PC-3 (cell line): ENCODE measurements at regions not wholly inside any gene's neighbourhood (a gene's known extent, or its start where the extent isn't known, plus 50 kb on each side); places are given as distances from the start of the nearest gene placed in this dataset.

Experiments
- ATAC-seq: fragments of 200-7000 bp; cut with Tn5 transposase; 2 replicates; pipeline ENCODE4 v1.9.1; 2020; ENCODE audit warnings: mild to moderate bottlenecking, moderate library complexity
- BruUV-seq: library from RNA; stranded (reverse); fragments of 400-500 nt; replicated peaks from 2 replicates; lab custom pipeline; 2021; lab: Mats Ljungman, UMichigan
- CTCF ChIA-PET: fragments of 300-600 bp; sonication (Branson Sonifier 250); formaldehyde crosslinking; loops from one replicate; lab custom pipeline; 2022; ENCODE audit warnings: antibody characterized with exemption; lab: Charles Lee
- POLR2A ChIA-PET: fragments of 300-600 bp; sonication (Branson Sonifier 250); formaldehyde crosslinking; loops from one replicate; lab custom pipeline; 2022; ENCODE audit warnings: antibody characterized with exemption; ENCODE audit not compliant: unreplicated experiment; lab: Charles Lee
- DNase-seq: peaks from one replicate; pipeline ENCODE4 v3.0.0-alpha.2; 2015
- H2AFZ ChIP-seq: fragments of 300-600 bp; sonication (generic); 2 replicates; pipeline ENCODE4 v1.6.0; 2016; ENCODE audit warnings: antibody characterized with exemption, low read length
- H3F3A ChIP-seq: fragments of 300-600 bp; sonication (generic); one replicate; pipeline ENCODE4 v1.6.0; 2017; ENCODE audit warnings: antibody characterized with exemption, low read length, control low read depth, mild to moderate bottlenecking; ENCODE audit not compliant: unreplicated experiment
- H3K27ac ChIP-seq: fragments of 300-600 bp; sonication (generic); 2 replicates; pipeline ENCODE4 v1.5.1; 2016; ENCODE audit warnings: mild to moderate bottlenecking, low read length
- H3K27me3 ChIP-seq: fragments of 300-600 bp; sonication (generic); 2 replicates; pipeline ENCODE4 v1.6.1; 2016; ENCODE audit warnings: low read length, mixed read lengths
- H3K36me3 ChIP-seq: fragments of 300-600 bp; sonication (generic); 2 replicates; pipeline ENCODE4 v1.6.1; 2016; ENCODE audit warnings: low read depth, mixed run types, low read length, mixed read lengths
- H3K4me1 ChIP-seq: fragments of 300-600 bp; sonication (generic); 2 replicates; pipeline ENCODE4 v1.5.1; 2016; ENCODE audit warnings: low read length; ENCODE audit not compliant: insufficient read depth
- H3K4me2 ChIP-seq: fragments of 300-600 bp; sonication (generic); 2 replicates; pipeline ENCODE4 v1.6.0; 2016; ENCODE audit warnings: low read length
- H3K4me3 ChIP-seq: fragments of 300-600 bp; sonication (generic); 2 replicates; pipeline ENCODE4 v1.5.1; 2016; ENCODE audit warnings: mild to moderate bottlenecking, low read length, mixed read lengths
- H3K79me2 ChIP-seq: fragments of 300-600 bp; sonication (generic); 2 replicates; pipeline ENCODE4 v1.6.1; 2017; ENCODE audit warnings: low read length, mixed read lengths
- H3K9ac ChIP-seq: fragments of 300-600 bp; sonication (generic); 2 replicates; pipeline ENCODE4 v1.6.0; 2016; ENCODE audit warnings: mild to moderate bottlenecking, low read length
- H3K9me2 ChIP-seq: fragments of 300-600 bp; sonication (generic); replicated peaks from 2 replicates; pipeline ENCODE4 v1.6.1; 2016; ENCODE audit warnings: mixed run types, low read length, mixed read lengths
- H3K9me3 ChIP-seq: fragments of 300-600 bp; sonication (generic); 2 replicates; pipeline ENCODE4 v1.6.1; 2016; ENCODE audit warnings: low read length, mixed read lengths
- H4K20me1 ChIP-seq: fragments of 300-600 bp; sonication (generic); 2 replicates; pipeline ENCODE4 v1.6.1; 2016; ENCODE audit warnings: low read length, mixed read lengths
- EZH2 ChIP-seq: fragments of 300-600 bp; sonication (generic); IDR thresholded peaks from one replicate; pipeline ENCODE4 v1.6.1; 2017; ENCODE audit warnings: antibody characterized with exemption, mild to moderate bottlenecking, low read length; ENCODE audit not compliant: unreplicated experiment
- EZH2phosphoT487 ChIP-seq: fragments of 300-600 bp; sonication (generic); IDR thresholded peaks from 2 replicates; pipeline ENCODE4 v1.6.1; 2018; ENCODE audit warnings: mild to moderate bottlenecking, antibody characterized with exemption, low read length, borderline replicate concordance
- intact Hi-C: fragments of 100-400 bp; cut with micrococcal nuclease; formaldehyde crosslinking; loops from 2 replicates; pipeline ENCODE4 v1.9.0; 2023
- TF ChIP-seq, protein P1 (sequence below): fragments of 300-600 bp; sonication (generic); conservative IDR thresholded peaks from 2 replicates; pipeline ENCODE4 v1.5.1; 2017; ENCODE audit warnings: antibody characterized with exemption, low read depth, mild to moderate bottlenecking, low read length

DNA sequence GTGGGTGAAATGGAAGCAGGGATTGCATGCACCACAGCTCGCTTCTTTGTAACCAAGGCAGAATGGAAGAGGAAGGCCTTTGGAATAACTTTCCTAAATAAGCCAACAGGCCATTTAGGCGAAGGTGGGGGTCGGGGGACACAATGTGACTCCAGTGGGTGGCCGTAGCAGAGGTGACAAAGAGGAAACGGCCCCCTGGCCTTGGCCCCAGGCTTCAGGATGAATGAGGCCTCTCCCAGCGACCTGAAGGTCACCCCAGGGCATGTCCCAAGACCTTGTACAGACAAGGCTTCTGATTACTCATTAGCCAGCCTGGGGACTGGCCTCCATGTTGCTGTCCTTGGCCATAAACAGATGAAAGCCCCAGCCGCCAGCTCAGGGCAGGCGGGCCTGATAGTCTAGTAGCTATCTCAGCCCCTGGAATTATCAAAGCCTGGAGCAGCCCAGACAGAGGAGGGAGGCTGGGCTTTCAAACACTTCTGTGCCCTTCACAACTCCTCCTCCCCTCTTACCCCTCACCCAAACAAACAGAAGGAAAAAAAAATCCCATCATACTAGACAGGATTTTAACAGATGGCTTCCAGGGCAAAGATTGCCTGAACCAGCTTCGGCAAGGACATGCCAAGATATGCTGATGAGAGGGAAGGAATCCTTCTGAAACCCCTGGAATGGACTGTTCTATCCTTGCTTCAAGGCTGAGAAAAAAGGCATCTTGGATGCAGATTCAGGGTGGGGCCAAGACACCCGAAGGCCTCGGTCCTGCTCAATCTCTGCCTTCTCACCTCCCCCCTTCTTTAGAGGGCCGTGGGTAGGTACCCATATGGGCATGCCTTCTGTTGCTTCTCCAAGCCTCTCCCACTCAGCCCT is 142.3 kb upstream of the PARP11 start:
- no peaks in the 10 kb centered on the region for H3K79me2 ChIP-seq

DNA sequence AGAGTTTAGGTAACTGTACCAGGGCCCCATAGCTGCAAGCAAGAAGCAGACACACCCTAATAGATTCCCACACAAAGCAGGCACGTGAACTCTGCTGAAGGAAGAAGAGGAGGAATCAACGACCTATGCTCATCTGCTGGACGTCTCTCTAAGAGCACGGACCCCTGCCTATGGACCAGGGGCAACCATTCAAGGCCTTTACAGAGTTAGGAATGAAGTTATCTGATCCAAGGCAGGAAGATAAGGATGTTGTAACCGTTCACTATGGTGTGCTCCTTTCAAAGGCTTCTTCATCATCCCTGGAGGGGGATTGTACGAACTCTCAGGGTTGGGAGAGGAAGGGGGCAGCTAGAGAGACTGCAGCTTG is 141.6 kb upstream of the PARP11 start:
- Histone ChIP-seq H3K27me3 (peaks cover 7% of the 10 kb centered on the region; the same call in 1 of the 2 replicates), H3K79me2 (no peaks in the 10 kb centered on the region), H3K4me2 (no peak overlapping the region), H3K27ac (no peak overlapping the region), H3K4me3 (no peak overlapping the region), H3F3A (no peaks in the 10 kb centered on the region), H2AFZ (no peak overlapping the region), H3K9me3 (no peaks in the 10 kb centered on the region), H4K20me1 (no peaks in the 10 kb centered on the region), H3K36me3 (no peaks in the 10 kb centered on the region), H3K4me1 (no peaks in the 10 kb centered on the region; the same call in 1 of the 2 replicates), H3K9ac (no peak overlapping the region), H3K9me2 (no peaks in the 10 kb centered on the region)
- intact Hi-C loops = no loop called here
- POLR2A ChIA-PET = no interaction called here
- DNase-seq = no peak
- CTCF ChIA-PET = no interaction called here
- BruUV-seq = no TSS peak
- ATAC-seq = no peak
- no peak for TF ChIP-seq EZH2
- TF ChIP-seq, protein P1, sequence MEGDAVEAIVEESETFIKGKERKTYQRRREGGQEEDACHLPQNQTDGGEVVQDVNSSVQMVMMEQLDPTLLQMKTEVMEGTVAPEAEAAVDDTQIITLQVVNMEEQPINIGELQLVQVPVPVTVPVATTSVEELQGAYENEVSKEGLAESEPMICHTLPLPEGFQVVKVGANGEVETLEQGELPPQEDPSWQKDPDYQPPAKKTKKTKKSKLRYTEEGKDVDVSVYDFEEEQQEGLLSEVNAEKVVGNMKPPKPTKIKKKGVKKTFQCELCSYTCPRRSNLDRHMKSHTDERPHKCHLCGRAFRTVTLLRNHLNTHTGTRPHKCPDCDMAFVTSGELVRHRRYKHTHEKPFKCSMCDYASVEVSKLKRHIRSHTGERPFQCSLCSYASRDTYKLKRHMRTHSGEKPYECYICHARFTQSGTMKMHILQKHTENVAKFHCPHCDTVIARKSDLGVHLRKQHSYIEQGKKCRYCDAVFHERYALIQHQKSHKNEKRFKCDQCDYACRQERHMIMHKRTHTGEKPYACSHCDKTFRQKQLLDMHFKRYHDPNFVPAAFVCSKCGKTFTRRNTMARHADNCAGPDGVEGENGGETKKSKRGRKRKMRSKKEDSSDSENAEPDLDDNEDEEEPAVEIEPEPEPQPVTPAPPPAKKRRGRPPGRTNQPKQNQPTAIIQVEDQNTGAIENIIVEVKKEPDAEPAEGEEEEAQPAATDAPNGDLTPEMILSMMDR = no peak

More for the DNA sequence above, 142.3 kb upstream of the PARP11 start:
- no peak for ATAC-seq
- H3F3A ChIP-seq = no peaks in the 10 kb centered on the region
- intact Hi-C loops = no loop called here
- H3K4me1 ChIP-seq = no peaks in the 10 kb centered on the region; the same call in 1 of the 2 replicates
- H2AFZ ChIP-seq = no peak overlapping the region
- no TSS peak for BruUV-seq
- H3K4me3 ChIP-seq = no peak overlapping the region
- no peak overlapping the region for H3K9ac ChIP-seq
- H3K27me3 ChIP-seq = peaks cover 7% of the 10 kb centered on the region; the same call in 1 of the 2 replicates
- ChIA-PET POLR2A (no interaction called here), CTCF (no interaction called here)
- H3K27ac ChIP-seq = no peak overlapping the region
- H3K9me3 ChIP-seq = no peaks in the 10 kb centered on the region
- no peak for TF ChIP-seq EZH2phosphoT487
- TF ChIP-seq, protein P1 = no peak
- no peak overlapping the region for H3K4me2 ChIP-seq
- H3K36me3 ChIP-seq = no peaks in the 10 kb centered on the region
- DNase-seq = no peak
- H3K9me2 ChIP-seq = no peaks in the 10 kb centered on the region
- H4K20me1 ChIP-seq = no peaks in the 10 kb centered on the region

DNA sequence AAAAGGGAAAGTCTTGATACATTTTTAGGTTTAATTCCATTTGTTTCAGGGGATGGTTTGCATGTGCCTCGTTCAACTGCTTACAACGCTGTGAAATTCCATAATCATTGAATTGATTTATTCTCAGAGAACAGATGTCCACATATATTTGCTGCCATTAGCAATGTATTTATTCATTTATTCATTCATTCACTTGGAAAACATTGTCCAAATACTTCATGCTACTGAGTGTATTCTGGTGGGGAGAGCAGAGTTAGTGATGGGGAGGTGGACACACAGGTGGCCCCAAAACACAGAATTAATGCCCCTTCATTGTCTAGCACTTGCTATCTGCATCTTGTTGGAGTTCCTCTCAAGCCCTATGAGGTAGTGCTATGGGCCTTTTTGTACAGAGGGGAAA is 141.2 kb upstream of the PARP11 start:
- no peak overlapping the region for H3K4me2 ChIP-seq
- CTCF ChIA-PET = no interaction called here
- no TSS peak for BruUV-seq
- no peaks in the 10 kb centered on the region for H3K36me3 ChIP-seq
- POLR2A ChIA-PET = no interaction called here
- DNase-seq (no peak), ATAC-seq (no peak)
- H3K27ac ChIP-seq = no peak overlapping the region
- no peaks in the 10 kb centered on the region; the same call in 1 of the 2 replicates for H3K4me1 ChIP-seq
- no peak overlapping the region for H3K9ac ChIP-seq
- H3K79me2 ChIP-seq = no peaks in the 10 kb centered on the region
- intact Hi-C loops = no loop called here
- TF ChIP-seq, protein P1 = no peak
- TF ChIP-seq EZH2 (no peak), EZH2phosphoT487 (no peak)
- no peaks in the 10 kb centered on the region for H3F3A ChIP-seq
- no peak overlapping the region for H3K4me3 ChIP-seq
- no peaks in the 10 kb centered on the region for H4K20me1 ChIP-seq
- no peak overlapping the region for H2AFZ ChIP-seq
- no peaks in the 10 kb centered on the region for H3K9me3 ChIP-seq
- no peaks in the 10 kb centered on the region for H3K9me2 ChIP-seq
- peaks cover 7% of the 10 kb centered on the region; the same call in 1 of the 2 replicates for H3K27me3 ChIP-seq
